ENCODE measurements at regions not wholly inside any gene's neighbourhood (a gene's known extent, or its start where the extent isn't known, plus 50 kb on each side); places are given as distances from the start of the nearest gene placed in this dataset.
"Not testable (repeated sequence)": the region's sequence is repeated elsewhere in the genome, so short reads cannot be mapped to it uniquely, and the experiment has no call there.

- not testable (repeated sequence) for H3K36me3 ChIP-seq; H3K4me1 ChIP-seq; H3K27me3 ChIP-seq; H3K9me3 ChIP-seq; H3K4me3 ChIP-seq; H3K27ac ChIP-seq; DNase-seq (ENCODE audit: low spot score in 2 of 2)
- 38% methylated on average over 7 of the region's 34 CpGs for WGBS
These were observed 140.1 kb downstream of the FAM72C start for GRCh38 chr1:143831479-143832378.

- DNase-seq (ENCODE audit: low spot score in 2 of 2); H3K9me3 ChIP-seq; H3K4me1 ChIP-seq; H3K36me3 ChIP-seq; H3K27ac ChIP-seq; H3K27me3 ChIP-seq; H3K4me3 ChIP-seq: not testable (repeated sequence)
- no CpG with 5 or more reads among the region's 1 CpG for WGBS
These were observed 145.6 kb downstream of the FAM72C start for GRCh38 chr1:143826162-143826561.

- H3K4me3 ChIP-seq; DNase-seq (ENCODE audit: low spot score in 2 of 2); H3K36me3 ChIP-seq; H3K4me1 ChIP-seq; H3K27ac ChIP-seq; H3K27me3 ChIP-seq; H3K9me3 ChIP-seq: not testable (repeated sequence)
- WGBS = no CpG with 5 or more reads among the region's 3 CpGs
These were observed 147.5 kb downstream of the FAM72C start for GRCh38 chr1:143824266-143824665.

- H3K36me3 ChIP-seq; H3K27me3 ChIP-seq; DNase-seq (ENCODE audit: low spot score in 2 of 2); H3K27ac ChIP-seq; H3K4me1 ChIP-seq; H3K9me3 ChIP-seq; H3K4me3 ChIP-seq: not testable (repeated sequence)
- no CpG with 5 or more reads among the region's 4 CpGs for WGBS
These were observed 151.7 kb downstream of the FAM72C start for GRCh38 chr1:143820058-143820457.

GRCh38 chr1:143816369-143816768 lies 155.4 kb downstream of the FAM72C start:
- H3K4me3 ChIP-seq; H3K9me3 ChIP-seq; H3K27me3 ChIP-seq; H3K36me3 ChIP-seq; H3K27ac ChIP-seq; DNase-seq (ENCODE audit: low spot score in 2 of 2); H3K4me1 ChIP-seq: not testable (repeated sequence)
- no CpG with 5 or more reads among the region's 1 CpG for WGBS

GRCh38 chr1:143805374-143805773 lies 166.4 kb downstream of the FAM72C start:
- WGBS = no CpG with 5 or more reads among the region's 4 CpGs
- not testable (repeated sequence) for H3K9me3 ChIP-seq; H3K36me3 ChIP-seq; H3K27ac ChIP-seq; DNase-seq (ENCODE audit: low spot score in 2 of 2); H3K4me3 ChIP-seq; H3K4me1 ChIP-seq; H3K27me3 ChIP-seq

- not testable (repeated sequence) for H3K27ac ChIP-seq; DNase-seq (ENCODE audit: low spot score in 2 of 2); H3K9me3 ChIP-seq; H3K27me3 ChIP-seq; H3K4me3 ChIP-seq; H3K36me3 ChIP-seq; H3K4me1 ChIP-seq
- 14% methylated on average over 5 of the region's 16 CpGs for WGBS
These were observed 167.0 kb downstream of the FAM72C start for GRCh38 chr1:143804707-143805356.

GRCh38 chr1:143803927-143804411 lies 167.8 kb downstream of the FAM72C start:
- not testable (repeated sequence) for H3K36me3 ChIP-seq; DNase-seq (ENCODE audit: low spot score in 2 of 2); H3K27me3 ChIP-seq; H3K4me3 ChIP-seq; H3K27ac ChIP-seq; H3K9me3 ChIP-seq; H3K4me1 ChIP-seq
- WGBS = 4% methylated on average over 16 of the region's 26 CpGs

- H3K9me3 ChIP-seq; H3K4me3 ChIP-seq; H3K27me3 ChIP-seq; H3K27ac ChIP-seq; H3K4me1 ChIP-seq; H3K36me3 ChIP-seq; DNase-seq (ENCODE audit: low spot score in 2 of 2): not testable (repeated sequence)
- no CpG with 5 or more reads among the region's 13 CpGs for WGBS
These were observed 168.7 kb downstream of the FAM72C start for GRCh38 chr1:143803095-143803494.

- no CpG with 5 or more reads among the region's 22 CpGs for WGBS
- not testable (repeated sequence) for H3K27me3 ChIP-seq; DNase-seq (ENCODE audit: low spot score in 2 of 2); H3K9me3 ChIP-seq; H3K36me3 ChIP-seq; H3K27ac ChIP-seq; H3K4me3 ChIP-seq; H3K4me1 ChIP-seq
These were observed 172.1 kb downstream of the FAM72C start for GRCh38 chr1:143799568-143800187.

GRCh38 chr1:143796369-143796768 lies 175.4 kb downstream of the FAM72C start:
- WGBS = no CpG with 5 or more reads among the region's 3 CpGs
- not testable (repeated sequence) for DNase-seq (ENCODE audit: low spot score in 2 of 2); H3K9me3 ChIP-seq; H3K27ac ChIP-seq; H3K4me3 ChIP-seq; H3K4me1 ChIP-seq; H3K27me3 ChIP-seq; H3K36me3 ChIP-seq

GRCh38 chr1:143792047-143792937 lies 179.5 kb downstream of the FAM72C start:
- H3K27ac ChIP-seq; H3K36me3 ChIP-seq; DNase-seq (ENCODE audit: low spot score in 2 of 2); H3K4me1 ChIP-seq; H3K4me3 ChIP-seq; H3K27me3 ChIP-seq; H3K9me3 ChIP-seq: not testable (repeated sequence)
- WGBS = no CpG with 5 or more reads among the region's 57 CpGs

GRCh38 chr1:143786381-143786780 lies 185.4 kb downstream of the FAM72C start:
- H3K9me3 ChIP-seq; H3K36me3 ChIP-seq; H3K27ac ChIP-seq; H3K4me1 ChIP-seq; H3K27me3 ChIP-seq; H3K4me3 ChIP-seq; DNase-seq (ENCODE audit: low spot score in 2 of 2): not testable (repeated sequence)
- no CpG with 5 or more reads among the region's 3 CpGs for WGBS

All from suprapubic skin (tissue), 4 donors.